GM21737 (cell line): ENCODE measurements at regions not wholly inside any gene's neighbourhood (a gene's known extent, or its start where the extent isn't known, plus 50 kb on each side); places are given as distances from the start of the nearest gene placed in this dataset.

Experiments used
- ATAC-seq: cut with Tn5 transposase; IDR thresholded peaks from one replicate; pipeline ENCODE4 v1.9.1; 2021; ENCODE audit warnings: mild to moderate bottlenecking, moderate library complexity; ENCODE audit not compliant: unreplicated experiment

DNA sequence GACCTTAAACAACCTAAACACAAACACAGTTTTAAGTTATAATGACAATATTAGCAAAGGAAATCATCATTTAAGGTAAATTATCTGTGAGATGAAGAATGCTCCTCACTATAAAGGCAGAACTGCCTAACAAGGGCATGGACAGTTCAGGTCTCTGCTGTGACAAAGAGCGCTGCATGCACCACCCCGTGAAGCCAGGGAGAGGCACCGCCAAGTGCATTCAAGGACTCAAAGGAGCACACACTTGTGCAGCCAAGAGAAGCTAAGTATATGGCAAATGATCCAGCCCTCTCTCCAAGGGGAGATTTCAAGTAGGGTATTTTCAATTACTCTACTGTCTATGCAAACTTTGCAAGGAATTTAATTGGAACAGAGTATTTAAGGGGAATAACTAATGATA, 126.0 kb downstream of the RAP2A start:
- no peak for ATAC-seq

- ATAC-seq, result no peak
These were observed 127.2 kb downstream of the RAP2A start for GRCh38 chr13:97561182-97561581.

DNA sequence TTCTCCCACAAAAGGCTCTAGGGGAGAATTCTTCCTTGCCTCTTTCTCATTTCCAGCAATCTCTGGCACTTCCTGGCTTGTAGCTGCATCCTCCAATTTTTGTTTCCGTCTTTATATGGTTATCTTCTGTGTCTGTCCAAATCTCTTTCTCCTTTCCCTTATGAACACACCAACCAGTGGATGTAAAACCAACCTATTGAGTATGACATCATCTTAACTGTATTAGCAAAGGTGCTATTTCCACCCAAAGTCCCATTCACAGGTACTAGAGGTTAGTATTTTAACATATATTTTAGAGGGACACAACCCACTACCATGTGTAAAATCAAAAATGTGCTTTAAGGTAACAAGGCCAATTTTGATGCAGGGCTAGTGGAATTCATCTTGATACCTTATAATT, 129.0 kb downstream of the RAP2A start:
- ATAC-seq, result no peak

DNA sequence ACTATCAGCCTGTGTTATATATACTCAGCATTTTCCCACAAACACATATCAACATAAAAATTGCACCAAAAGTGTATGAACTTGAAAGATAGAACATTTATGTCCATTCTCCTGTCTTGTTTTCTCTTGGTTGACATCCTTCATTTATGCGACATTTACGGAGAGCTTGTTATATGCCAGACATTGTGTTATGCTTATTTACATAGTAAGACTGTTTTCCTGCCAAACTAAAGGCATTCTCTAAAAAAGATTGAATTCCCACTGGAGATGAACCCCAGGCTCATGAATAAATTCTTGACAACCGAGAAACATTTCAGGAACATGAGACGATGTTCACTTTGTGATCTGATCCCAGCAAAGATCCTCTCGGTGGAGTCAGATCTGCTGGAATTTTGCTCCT, 131.0 kb downstream of the RAP2A start:
- no peak for ATAC-seq

DNA sequence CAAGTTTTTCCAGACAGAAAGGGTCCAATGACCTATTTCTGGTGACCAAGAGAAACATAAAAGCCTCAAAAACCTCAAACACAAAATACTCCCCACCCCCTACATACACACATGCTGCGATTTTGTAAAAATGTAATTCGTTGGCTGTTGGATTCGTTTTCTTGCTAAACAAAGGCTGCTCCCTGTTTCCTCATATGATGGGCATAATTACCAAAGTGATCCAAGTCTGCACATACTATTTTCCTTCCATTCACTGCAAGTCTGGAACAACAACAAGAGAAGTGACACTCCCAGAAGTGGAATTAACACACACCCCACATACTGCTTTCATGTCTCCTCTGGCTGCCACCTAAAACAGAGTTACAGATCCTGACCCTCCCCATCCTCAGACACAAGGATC, 131.9 kb downstream of the RAP2A start:
- no peak for ATAC-seq

DNA sequence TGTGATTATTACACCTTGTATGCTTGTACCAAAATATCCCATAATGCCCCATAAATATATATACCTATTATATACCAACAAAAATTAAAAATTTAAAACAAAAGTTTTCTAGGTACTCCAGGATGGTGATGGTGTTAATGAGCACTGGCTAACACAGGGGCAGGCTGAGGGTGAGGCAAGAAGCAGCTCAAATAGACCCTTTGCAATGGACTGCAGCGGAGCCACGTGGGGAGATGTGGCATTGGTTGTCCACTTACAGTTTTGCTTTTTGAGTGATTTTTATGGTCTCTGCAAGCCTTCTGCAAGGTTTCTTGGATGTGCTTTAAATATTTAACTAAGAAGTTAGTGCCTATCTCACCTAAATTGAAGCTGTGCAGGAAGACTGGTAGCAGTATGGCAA, 132.9 kb downstream of the RAP2A start:
- ATAC-seq, result no peak

DNA sequence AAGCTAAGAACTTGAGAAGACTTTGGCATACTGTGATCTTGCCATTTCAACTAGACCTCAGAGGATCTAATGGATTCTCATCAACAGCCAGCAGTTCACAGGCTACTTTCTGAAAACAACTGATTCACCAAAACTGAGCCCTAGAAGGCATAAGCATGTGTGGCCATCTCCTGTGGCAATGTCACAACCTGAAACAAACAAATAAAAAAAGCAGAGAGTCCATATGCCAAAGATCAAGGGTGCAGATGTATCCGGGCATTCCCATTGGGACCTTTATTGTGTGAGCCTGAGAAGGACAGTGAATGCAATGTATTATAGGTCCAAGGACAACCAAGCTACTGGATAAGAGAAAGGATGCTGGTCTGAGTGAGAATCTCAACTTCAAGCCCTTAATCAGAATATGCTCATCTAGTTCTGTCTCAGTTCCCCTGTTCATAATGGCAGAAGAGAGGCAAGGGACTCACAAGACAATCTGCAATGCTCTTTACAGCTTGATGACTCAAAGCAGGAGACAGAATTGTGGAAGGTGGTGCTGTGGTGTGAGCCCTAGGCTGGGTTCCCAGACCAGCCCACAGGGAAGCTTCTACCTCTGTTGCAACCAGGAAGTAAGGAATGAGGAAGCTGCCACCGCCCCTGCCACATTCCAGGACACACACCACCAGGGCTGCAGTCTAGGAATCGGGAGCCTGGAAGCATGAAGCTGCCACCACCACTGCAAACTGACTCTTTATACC, 133.7 kb downstream of the RAP2A start:
- peak; percentile 91 for ATAC-seq

GRCh38 chr13:97568850-97569249, 134.9 kb downstream of the RAP2A start:
- no peak for ATAC-seq

GRCh38 chr13:97569841-97570240, 135.9 kb downstream of the RAP2A start:
- ATAC-seq, result no peak

GRCh38 chr13:97570442-97570841, 136.5 kb downstream of the RAP2A start:
- ATAC-seq, result no peak

GRCh38 chr13:97573011-97573410, 139.0 kb downstream of the RAP2A start:
- no peak for ATAC-seq

GRCh38 chr13:97574926-97575325, 141.0 kb downstream of the RAP2A start:
- ATAC-seq, result no peak

GRCh38 chr13:97577026-97577425, 143.1 kb downstream of the RAP2A start:
- ATAC-seq, result no peak

DNA sequence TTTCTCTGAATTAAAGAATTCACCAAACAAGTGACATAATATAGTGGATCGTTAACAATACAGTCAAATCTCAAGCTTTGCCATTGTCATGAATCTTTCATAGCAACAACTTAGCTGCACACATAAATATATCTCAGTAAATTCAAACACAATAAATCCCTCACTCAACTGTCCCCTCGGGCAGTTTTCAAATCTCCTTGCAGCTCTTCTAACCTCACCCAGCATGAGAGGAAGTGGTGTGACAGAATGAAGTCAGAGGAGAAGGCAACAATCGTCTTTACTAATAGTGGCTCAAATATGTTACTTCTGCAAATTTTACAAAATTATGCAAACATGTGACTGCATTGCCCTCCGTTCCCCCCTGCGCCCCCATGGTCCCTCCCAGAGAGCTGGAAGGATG, 148.2 kb downstream of the RAP2A start:
- no peak for ATAC-seq

- no peak for ATAC-seq
These were observed 150.0 kb downstream of the RAP2A start for GRCh38 chr13:97583907-97584497.

GRCh38 chr13:97586941-97587340, 153.0 kb downstream of the RAP2A start:
- ATAC-seq, result no peak

DNA sequence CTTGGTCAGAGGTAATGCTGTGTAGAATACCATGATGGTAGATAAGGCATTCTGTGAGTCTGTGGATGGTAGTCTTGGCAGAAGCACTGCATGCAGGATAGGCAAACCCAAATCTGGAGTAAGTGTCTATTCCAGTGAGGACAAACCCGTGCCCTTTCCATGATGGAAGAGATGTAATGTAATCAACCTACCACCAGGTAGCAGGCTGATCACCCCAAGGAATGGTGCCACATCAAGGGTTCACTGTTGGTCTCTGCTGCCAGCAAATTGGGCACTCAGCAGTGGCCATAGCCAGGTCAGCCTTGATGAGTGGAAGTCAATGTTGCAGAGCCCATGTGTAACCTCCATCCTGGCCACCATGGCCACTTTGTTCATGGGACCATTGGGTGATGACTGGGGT, 155.0 kb downstream of the RAP2A start:
- ATAC-seq, result no peak

DNA sequence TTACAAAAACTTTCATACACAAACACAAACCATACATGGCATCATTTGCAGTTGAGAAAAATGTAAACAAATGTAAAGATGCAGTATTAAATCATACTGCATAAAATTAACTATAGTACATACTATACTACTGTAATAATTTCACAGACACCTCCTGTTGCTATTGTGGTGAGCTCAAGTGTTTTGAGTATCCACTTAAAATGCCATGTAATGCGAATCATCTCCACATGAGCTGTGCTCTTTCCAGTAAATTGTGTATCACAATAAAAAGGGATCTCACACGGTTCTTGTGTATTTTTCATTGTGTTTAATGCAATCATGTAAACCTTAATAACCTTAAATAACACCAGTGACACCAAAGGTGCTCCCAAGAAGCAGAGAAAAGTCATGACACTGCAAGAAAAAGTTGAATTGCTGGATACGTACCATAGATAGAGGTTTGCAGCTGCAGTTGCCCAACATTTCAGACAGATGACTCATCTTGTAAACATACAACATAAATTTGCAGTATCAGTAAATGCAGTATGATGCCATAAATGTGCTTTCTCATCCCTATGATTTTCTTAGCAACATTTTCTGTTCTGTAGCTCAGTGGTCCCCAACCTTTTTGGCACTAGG, 166.6 kb downstream of the RAP2A start:
- ATAC-seq, result no peak

DNA sequence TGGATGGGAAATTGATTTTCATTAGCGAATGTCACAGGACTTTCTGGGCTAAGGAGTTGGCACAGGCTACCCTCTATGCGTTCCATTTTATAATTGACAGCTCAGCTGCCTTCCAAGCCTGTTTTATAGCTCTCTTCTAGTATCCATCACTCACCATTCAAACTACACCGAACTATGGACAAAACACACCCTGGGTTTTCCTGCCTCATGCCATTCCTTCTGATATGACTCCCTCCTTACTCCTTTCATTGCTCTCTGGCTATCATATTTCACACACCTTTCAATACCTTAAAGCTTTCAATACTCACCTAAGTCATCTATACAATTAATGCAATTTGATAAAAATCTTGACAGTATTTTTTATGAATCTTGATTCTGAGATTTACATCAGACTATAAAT, 181.3 kb downstream of the RAP2A start:
- no peak for ATAC-seq

GRCh38 chr13:97616385-97616784, 182.4 kb downstream of the RAP2A start:
- ATAC-seq, result no peak

- ATAC-seq, result no peak
These were observed 187.1 kb downstream of the RAP2A start for GRCh38 chr13:97621025-97621424.

- ATAC-seq, result no peak
These were observed 187.7 kb downstream of the RAP2A start for GRCh38 chr13:97621631-97622030.
